HK-2 (cell line): ENCODE measurements at regions not wholly inside any gene's neighbourhood (a gene's known extent, or its start where the extent isn't known, plus 50 kb on each side); places are given as distances from the start of the nearest gene placed in this dataset.

ENCODE experiments used
- DNase-seq: peaks from one replicate; pipeline ENCODE4 v3.0.0-alpha.2; 2018; ENCODE audit not compliant: unreplicated experiment

GRCh38 chr6:92522589-92522988 lies 896.8 kb downstream of the EPHA7 start:
- DNase-seq: no peak

GRCh38 chr6:92521553-92521952 lies 897.8 kb downstream of the EPHA7 start:
- DNase-seq: no peak

- DNase-seq: no peak
Measured at GRCh38 chr6:92510137-92510536, 909.2 kb downstream of the EPHA7 start.

- DNase-seq: no peak
Measured at GRCh38 chr6:92507552-92507951, 911.8 kb downstream of the EPHA7 start.

GRCh38 chr6:92504509-92504908 lies 914.9 kb downstream of the EPHA7 start:
- DNase-seq: no peak

- DNase-seq: no peak
Measured at GRCh38 chr6:92497281-92497680, 922.1 kb downstream of the EPHA7 start.

GRCh38 chr6:92496527-92496926 lies 922.8 kb downstream of the EPHA7 start:
- DNase-seq: no peak

GRCh38 chr6:92495242-92495641 lies 924.1 kb downstream of the EPHA7 start:
- DNase-seq: no peak

GRCh38 chr6:92485487-92485886 lies 933.9 kb downstream of the EPHA7 start:
- no peak for DNase-seq

- no peak for DNase-seq
Measured at GRCh38 chr6:92479831-92480230, 939.5 kb downstream of the EPHA7 start.

GRCh38 chr6:92473056-92473455 lies 946.3 kb downstream of the EPHA7 start:
- DNase-seq: no peak

GRCh38 chr6:92469186-92469828 lies 950.1 kb downstream of the EPHA7 start:
- no peak for DNase-seq

- no peak for DNase-seq
Measured at GRCh38 chr6:92468066-92468465, 951.3 kb downstream of the EPHA7 start.

- DNase-seq: no peak
Measured at GRCh38 chr6:92460133-92460532, 959.2 kb downstream of the EPHA7 start.

- DNase-seq: no peak
Measured at GRCh38 chr6:92459606-92460005, 959.8 kb downstream of the EPHA7 start.

GRCh38 chr6:92446052-92446451 lies 973.3 kb downstream of the EPHA7 start:
- no peak for DNase-seq

- no peak for DNase-seq
Measured at GRCh38 chr6:92433911-92434310, 985.4 kb downstream of the EPHA7 start.

GRCh38 chr6:92431502-92431901 lies 987.9 kb downstream of the EPHA7 start:
- DNase-seq: no peak

GRCh38 chr6:92428448-92428847 lies 990.9 kb downstream of the EPHA7 start:
- DNase-seq: no peak

GRCh38 chr6:92427453-92427852 lies 991.9 kb downstream of the EPHA7 start:
- DNase-seq: no peak

GRCh38 chr6:92415656-92416055 lies 1003.7 kb downstream of the EPHA7 start:
- DNase-seq: no peak

- DNase-seq: no peak
Measured at GRCh38 chr6:92408350-92408749, 1011.0 kb downstream of the EPHA7 start.

- DNase-seq: no peak
Measured at GRCh38 chr6:92404281-92404680, 1015.1 kb downstream of the EPHA7 start.

- no peak for DNase-seq
Measured at GRCh38 chr6:92399911-92400310, 1019.4 kb downstream of the EPHA7 start.
